HG03378 (cell line): ENCODE measurements at regions not wholly inside any gene's neighbourhood (a gene's known extent, or its start where the extent isn't known, plus 50 kb on each side); places are given as distances from the start of the nearest gene placed in this dataset.
"Not testable (repeated sequence)": the region's sequence is repeated elsewhere in the genome, so short reads cannot be mapped to it uniquely, and the experiment has no call there.

ENCODE experiments used
- ATAC-seq: cut with Tn5 transposase; IDR thresholded peaks from one replicate; pipeline ENCODE4 v1.9.1; 2021; ENCODE audit warnings: mild to moderate bottlenecking, moderate library complexity; ENCODE audit not compliant: unreplicated experiment

DNA sequence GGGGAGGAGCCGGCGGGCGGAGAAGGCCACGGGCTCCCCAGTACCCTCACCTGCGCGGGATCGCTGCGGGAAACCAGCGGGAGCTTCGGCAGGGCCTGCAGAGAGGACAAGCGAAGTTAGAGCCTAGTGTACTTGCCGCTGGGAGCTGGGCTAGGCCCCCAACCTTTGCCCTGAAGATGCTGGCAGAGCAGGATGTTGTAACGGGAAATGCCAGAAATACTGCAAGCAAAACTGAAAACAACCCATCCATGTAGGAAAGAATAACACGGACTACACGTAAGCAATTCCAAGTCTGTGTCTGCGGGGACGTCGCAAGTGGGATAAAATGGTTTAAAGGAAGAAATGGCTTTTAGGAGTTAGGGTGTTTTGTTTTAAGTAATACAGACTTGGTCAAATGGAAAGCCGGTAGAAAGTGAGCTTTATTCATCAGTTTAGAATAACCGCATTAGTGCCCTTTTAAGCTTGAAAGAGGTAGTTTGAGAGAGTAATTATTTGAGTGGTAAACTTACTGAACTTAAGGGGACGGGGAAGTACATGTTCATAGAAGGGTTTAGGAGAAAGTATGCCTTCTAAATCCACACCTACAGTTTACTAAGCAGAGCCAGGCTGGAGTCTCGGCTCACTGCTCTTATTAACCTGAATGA, 121.3 kb upstream of the NIPA1 start:
- ATAC-seq, result not testable (repeated sequence)

DNA sequence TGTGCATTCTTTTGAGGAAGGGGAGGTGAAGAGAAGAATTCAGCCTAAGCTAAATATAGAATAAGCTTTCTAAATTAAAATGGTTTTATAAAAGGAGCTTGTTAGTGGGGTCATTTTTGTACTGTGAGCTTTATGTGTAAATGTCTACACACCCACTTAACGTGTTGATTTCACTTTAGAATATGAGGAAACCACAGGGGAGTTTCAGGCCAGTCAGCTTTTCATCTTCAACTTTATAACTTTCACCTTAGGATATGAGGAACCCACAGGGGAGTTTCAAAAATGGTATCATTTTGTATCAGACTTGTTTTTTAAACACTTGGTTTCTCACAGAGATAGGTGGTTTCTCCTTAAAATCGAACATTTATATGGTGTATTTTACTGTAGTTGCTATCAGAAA, 120.7 kb upstream of the NIPA1 start:
- not testable (repeated sequence) for ATAC-seq

DNA sequence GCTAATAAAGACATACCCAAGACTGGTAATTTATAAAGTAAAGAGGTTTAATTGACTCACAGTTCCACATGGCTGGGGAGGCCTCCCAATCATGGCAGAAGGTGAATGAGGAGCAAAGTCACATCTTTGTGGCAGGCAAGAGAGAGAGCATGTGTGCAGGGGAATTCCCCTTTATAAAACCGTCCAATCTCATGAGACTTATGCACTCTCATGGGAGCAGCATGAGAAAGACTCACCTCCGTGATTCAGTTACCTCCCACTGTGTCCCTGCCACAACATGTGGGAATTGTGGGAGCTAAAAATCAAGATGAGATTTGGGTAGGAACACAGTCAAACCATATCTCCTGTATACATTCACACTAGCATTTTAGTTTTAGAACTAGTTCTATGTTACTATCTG, 101.7 kb upstream of the NIPA1 start:
- ATAC-seq, result not testable (repeated sequence)

GRCh38 chr15:22699881-22700280, 86.6 kb upstream of the NIPA1 start:
- not testable (repeated sequence) for ATAC-seq

- not testable (repeated sequence) for ATAC-seq
Observed at GRCh38 chr15:22710831-22711341, 75.6 kb upstream of the NIPA1 start.

DNA sequence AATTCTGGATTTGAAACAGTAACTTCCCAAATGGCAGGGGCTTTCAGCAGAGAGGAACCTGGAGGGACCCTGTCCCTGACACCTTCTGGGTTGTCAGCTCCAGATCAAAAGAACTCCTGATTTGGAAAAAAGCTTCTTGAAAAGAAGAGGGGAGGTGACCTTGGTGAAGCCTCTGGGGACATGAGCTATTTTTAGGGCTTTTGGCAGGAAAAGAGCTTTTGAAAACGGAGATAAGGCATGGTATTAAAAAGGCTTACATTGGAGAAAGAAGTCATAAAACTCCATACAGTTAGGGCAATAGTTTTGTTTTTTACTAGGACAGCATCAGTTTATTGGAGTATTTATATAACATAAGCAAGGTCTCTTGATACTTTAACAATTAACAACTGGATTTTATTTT, 72.5 kb upstream of the NIPA1 start:
- not testable (repeated sequence) for ATAC-seq

DNA sequence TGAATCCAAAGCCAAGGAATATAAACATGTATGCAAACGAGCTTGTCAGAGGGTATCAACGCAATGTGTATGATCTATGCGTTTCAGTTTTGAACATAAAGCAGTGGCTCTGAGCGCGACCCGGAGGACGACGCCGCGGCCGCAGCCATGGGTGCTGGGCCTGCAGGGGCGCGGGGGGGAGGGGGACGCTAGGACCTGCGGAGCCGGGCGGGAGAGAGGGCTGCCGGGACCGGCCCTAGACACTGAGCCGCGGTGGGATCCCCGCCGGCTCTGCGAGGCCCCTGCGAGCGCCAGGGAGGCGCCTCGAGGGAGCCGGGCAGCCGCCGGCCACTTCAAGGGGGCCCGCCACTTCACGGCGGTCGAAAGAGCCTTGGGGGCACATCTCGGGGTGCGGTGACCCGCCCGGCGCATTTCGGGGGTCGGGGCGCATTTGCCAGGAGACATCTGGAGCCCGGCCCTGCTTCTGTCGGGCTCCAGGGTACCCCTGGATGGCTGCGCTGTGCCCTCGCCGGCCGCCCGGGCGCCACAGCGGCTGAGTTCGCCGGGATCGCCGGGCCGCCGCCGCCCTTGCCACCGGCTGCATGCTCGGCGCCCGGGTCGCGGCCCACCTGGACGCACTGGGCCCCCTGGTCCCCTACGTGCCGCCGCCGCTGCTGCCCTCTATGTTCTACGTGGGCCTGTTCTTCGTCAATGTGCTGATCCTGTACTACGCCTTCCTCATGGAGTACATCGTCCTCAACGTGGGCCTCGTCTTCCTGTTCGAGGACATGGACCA, 71.9 kb upstream of the NIPA1 start:
- not testable (repeated sequence) for ATAC-seq

GRCh38 chr15:22715133-22715845, 71.2 kb upstream of the NIPA1 start:
- not testable (repeated sequence) for ATAC-seq

- not testable (repeated sequence) for ATAC-seq
Observed at GRCh38 chr15:22719980-22720379, 66.5 kb upstream of the NIPA1 start.

GRCh38 chr15:22726104-22726503, 60.3 kb upstream of the NIPA1 start:
- not testable (repeated sequence) for ATAC-seq

GRCh38 chr15:22735067-22735466, 51.4 kb upstream of the NIPA1 start:
- not testable (repeated sequence) for ATAC-seq

- ATAC-seq, result no peak
Observed at GRCh38 chr15:22735781-22736180, 50.7 kb upstream of the NIPA1 start.

- ATAC-seq, result not testable (repeated sequence)
Observed at GRCh38 chr15:22736200-22736599, 50.2 kb upstream of the NIPA1 start.
